HG02571 (cell line): ENCODE measurements at regions not wholly inside any gene's neighbourhood (a gene's known extent, or its start where the extent isn't known, plus 50 kb on each side); places are given as distances from the start of the nearest gene placed in this dataset.

ENCODE experiments used
- ATAC-seq: cut with Tn5 transposase; IDR thresholded peaks from one replicate; pipeline ENCODE4 v1.9.1; 2021; ENCODE audit warnings: mild to moderate bottlenecking, moderate library complexity; ENCODE audit not compliant: unreplicated experiment

GRCh38 chr1:234990328-234990675 lies 138.3 kb downstream of the TOMM20 start:
- ATAC-seq: no peak

- ATAC-seq: no peak
Measured at GRCh38 chr1:234989479-234990327, 138.9 kb downstream of the TOMM20 start.

GRCh38 chr1:234989019-234989418 lies 139.6 kb downstream of the TOMM20 start:
- ATAC-seq: no peak

GRCh38 chr1:234988536-234988935 lies 140.1 kb downstream of the TOMM20 start:
- no peak for ATAC-seq

GRCh38 chr1:234988155-234988517 lies 140.5 kb downstream of the TOMM20 start:
- ATAC-seq: no peak

GRCh38 chr1:234987415-234988154 lies 141.1 kb downstream of the TOMM20 start:
- peak; percentile 60 for ATAC-seq

GRCh38 chr1:234986750-234987414 lies 141.8 kb downstream of the TOMM20 start:
- ATAC-seq: no peak

- no peak for ATAC-seq
Measured at GRCh38 chr1:234985516-234986294, 142.9 kb downstream of the TOMM20 start.

GRCh38 chr1:234985007-234985370 lies 143.6 kb downstream of the TOMM20 start:
- no peak for ATAC-seq

GRCh38 chr1:234983564-234984238 lies 144.9 kb downstream of the TOMM20 start:
- no peak for ATAC-seq

GRCh38 chr1:234981758-234982157 lies 146.9 kb downstream of the TOMM20 start:
- no peak for ATAC-seq

- ATAC-seq: peak; percentile 29
Measured at GRCh38 chr1:234980645-234981396, 147.8 kb downstream of the TOMM20 start.

- ATAC-seq: no peak
Measured at GRCh38 chr1:234980291-234980644, 148.4 kb downstream of the TOMM20 start.

GRCh38 chr1:234979296-234980279 lies 149.0 kb downstream of the TOMM20 start:
- no peak for ATAC-seq

GRCh38 chr1:234978397-234979295 lies 150.0 kb downstream of the TOMM20 start:
- ATAC-seq: peak; percentile 58

GRCh38 chr1:234977875-234978396 lies 150.7 kb downstream of the TOMM20 start:
- ATAC-seq: no peak
